GM12892 (cell line): ENCODE measurements at regions not wholly inside any gene's neighbourhood (a gene's known extent, or its start where the extent isn't known, plus 50 kb on each side); places are given as distances from the start of the nearest gene placed in this dataset.

Source experiments
- POLR2A ChIP-seq: IDR thresholded peaks from 2 replicates; pipeline ENCODE4 v1.6.1; 2011; ENCODE audit warnings: low read depth, low read length, control low read depth
- POLR2AphosphoS5 ChIP-seq: IDR thresholded peaks from 2 replicates; pipeline ENCODE4 v1.6.1; 2011; ENCODE audit warnings: low read depth, low read length, control low read depth
- TAF1 ChIP-seq: IDR thresholded peaks from 2 replicates; pipeline ENCODE4 v1.6.1; 2011; ENCODE audit warnings: low read depth, mild to moderate bottlenecking, control low read depth, low read length, borderline replicate concordance

- no peak for TF ChIP-seq POLR2A
- no peak for TF ChIP-seq TAF1
- no peak for TF ChIP-seq POLR2AphosphoS5
Observed at GRCh38 chr7:52423251-52423650, 612.2 kb upstream of the POM121L12 start.
